ENCODE measurements at regions not wholly inside any gene's neighbourhood (a gene's known extent, or its start where the extent isn't known, plus 50 kb on each side); places are given as distances from the start of the nearest gene placed in this dataset.
"Not testable (repeated sequence)": the region's sequence is repeated elsewhere in the genome, so short reads cannot be mapped to it uniquely, and the experiment has no call there.

DNA sequence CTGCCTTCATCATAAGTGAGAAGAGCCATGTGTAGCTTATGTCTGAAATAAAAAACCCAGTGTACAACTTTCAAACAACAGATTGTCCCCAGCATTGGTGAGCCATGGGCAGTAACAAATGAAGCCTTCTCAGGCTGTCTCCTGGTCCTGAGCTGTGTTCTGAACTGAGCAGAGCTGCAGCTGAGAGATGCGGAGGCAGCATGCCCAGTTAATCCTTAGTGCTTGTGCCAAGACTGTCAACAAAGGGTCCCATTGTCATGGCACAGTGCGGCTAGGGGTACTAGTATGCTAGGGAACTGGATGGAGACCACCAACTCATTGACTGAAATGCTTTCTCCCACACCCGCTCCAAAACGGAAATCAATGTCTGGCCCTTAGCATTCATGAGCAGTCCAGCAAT lies 154.3 kb downstream of the RMST start:
- no peak for DNase-seq (ENCODE audit: low read depth)

DNA sequence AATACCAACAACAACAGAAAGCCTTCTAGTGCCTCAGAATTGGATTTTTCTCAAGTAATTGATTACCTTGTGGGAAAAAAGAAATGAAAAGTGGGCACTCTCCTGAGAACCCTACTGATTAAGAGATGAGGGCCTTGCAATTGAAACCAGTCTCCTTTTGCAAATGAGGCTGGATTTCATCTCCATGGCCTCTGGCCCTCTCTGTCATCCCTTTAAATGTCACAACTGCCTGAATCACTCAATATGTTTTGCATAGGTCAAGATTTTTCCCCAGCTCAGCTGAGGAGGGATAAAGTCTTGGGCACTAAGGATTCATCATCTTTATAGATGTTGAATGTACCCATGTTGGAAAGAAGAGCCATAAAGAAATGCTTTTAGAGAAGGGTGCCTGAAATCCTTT lies 166.4 kb downstream of the RMST start:
- DNase-seq (ENCODE audit: low read depth) = no peak

DNA sequence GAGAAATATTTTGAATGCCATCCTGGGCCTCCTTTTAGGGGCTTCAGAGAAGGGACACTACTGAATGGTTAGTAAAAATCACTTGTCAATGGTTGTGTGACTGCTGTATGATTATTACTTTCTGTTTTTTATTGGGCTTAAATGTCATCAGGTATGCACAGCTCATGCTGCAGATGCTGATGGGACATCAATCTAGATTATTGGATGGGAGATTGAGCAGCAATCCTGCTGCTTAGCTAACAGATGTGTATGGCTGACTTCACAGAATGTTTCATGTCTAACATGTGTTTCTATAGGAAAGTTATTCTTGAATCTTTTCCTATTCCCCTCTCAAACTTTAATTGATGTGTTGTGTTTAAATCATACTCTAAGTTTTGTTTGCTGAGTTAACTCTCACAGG lies 166.8 kb downstream of the RMST start:
- no peak for DNase-seq (ENCODE audit: low read depth)

DNA sequence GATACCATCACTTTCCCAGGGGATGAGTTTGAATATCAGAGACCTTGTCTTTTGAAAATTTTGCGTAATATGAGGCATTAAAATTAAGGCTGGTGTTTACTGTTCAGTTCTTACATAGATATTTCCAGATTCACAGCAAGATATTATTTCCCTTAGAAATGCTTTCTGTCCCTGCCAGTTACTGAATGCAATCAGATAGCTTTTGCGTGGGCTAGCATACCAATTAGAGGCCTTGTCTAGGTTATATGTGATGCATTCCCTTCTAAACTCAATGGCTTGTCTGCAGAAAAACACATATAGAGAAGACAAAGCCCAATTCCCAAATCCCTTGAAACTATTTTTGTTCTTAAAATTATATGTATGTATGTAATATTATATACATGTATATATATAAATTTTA lies 167.8 kb downstream of the RMST start:
- no peak for DNase-seq (ENCODE audit: low read depth)

DNA sequence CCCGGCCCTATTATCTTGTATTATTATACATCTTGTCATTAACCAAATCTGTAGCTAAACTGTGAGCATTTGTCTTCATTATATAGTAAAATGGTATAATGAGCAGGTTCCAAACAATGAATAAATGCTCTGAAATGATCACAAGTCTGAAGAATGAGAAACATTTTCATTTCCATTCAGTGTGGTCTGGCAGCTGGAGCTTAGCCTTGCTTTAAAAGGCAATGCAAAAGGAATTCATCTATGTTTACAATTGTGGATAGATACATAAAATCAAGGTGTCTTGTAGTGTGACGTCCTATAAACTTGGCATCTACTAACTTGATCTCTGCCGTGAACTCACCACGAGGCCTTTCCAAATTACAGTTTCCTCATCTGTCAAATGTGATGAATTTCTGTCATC lies 168.3 kb downstream of the RMST start:
- no peak for DNase-seq (ENCODE audit: low read depth)

DNA sequence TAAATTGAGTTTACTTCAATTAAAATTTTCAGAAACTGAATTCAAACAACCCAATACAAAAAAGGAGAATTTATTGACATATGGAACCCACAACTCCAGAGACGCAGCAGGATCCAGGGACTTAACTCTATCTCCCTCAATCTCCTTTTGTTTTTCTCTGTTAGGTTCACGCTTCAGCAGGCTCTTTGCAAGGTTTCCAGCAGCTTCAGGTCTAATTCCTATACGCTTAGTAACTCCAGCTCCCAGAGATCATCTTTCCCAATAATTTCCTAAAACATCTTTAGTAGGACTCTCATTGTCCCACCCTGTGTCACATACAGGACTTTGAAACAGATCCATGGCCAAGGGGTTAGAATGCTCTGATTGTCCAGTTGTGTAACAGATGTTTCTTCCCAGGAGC lies 175.2 kb downstream of the RMST start:
- no peak for DNase-seq (ENCODE audit: low read depth)

DNA sequence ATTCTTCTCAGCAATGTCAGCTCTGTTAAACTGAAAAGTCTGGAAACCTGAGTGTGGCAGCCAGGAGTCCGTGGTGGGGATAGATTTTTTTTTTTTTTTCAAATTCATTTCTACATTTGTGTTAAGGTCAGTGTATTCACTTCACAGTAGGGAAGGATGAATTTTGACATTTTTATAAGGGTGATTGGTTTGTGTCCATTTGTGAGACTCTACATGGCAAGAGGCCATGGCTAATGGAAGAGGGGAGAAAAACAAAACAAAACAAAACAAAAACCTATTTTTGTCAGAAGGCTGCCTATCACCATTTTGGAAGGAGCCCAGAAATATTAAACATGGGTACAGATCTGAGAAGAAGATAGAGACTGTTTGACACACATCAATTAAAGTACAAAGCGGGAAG lies 176.1 kb downstream of the RMST start:
- no peak for DNase-seq (ENCODE audit: low read depth)

DNA sequence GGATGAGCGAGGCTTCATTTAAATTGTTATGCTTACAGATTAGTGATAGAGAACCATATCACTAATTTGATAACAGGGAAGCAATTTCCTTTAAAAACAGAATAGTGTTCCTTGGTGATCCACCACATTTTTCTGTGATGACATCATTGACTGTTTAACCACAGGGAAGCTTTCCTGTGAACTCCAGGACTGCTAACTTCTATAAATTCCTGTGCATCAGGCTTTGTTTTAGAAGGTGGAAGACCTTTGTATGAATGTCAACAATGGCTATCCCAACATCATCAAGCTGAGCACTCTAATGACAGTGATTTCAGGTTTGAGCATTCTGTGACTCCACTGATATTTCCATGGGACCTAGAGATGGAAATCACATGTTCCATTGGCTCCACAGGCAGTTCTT lies 177.1 kb downstream of the RMST start:
- DNase-seq (ENCODE audit: low read depth) = no peak

DNA sequence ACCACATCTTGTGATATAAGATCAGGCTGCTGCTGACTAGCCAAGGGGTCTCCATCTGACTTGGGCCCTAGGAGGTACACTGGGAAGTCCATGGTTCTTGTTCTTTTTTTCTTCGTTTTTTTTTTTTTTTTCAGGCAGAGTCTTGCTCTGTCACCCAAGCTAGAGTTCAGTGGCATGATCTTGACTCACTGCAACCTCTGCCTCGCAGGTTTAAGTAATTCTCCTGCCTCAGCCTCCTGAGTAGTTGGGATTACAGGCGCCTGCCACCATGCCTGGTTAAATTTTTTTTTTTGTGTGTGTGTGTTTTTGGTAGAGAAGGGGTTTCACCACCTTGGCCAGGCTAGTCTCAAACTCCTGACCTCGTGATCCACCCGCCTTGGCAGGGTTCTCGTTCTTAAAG lies 178.2 kb downstream of the RMST start:
- DNase-seq (ENCODE audit: low read depth) = no peak

DNA sequence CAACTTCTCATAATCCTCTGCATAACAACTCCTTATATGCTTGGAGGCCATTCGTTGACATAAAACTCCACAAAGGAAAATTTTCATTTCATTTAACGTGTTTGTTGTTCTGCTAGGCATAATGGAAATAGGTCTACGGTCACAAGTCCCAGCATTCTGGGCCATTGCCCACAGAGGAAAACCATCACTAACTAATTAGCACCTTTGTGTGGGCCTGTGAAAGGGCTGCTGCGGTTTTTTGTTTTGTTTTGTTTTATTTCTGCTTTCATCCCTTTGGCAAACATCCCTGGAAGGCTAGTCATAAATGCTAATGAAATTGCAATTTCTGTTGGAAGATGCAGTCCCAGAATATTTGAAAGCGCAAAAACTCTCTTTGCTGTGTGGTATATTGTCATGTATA lies 180.3 kb downstream of the RMST start:
- DNase-seq (ENCODE audit: low read depth) = no peak

DNA sequence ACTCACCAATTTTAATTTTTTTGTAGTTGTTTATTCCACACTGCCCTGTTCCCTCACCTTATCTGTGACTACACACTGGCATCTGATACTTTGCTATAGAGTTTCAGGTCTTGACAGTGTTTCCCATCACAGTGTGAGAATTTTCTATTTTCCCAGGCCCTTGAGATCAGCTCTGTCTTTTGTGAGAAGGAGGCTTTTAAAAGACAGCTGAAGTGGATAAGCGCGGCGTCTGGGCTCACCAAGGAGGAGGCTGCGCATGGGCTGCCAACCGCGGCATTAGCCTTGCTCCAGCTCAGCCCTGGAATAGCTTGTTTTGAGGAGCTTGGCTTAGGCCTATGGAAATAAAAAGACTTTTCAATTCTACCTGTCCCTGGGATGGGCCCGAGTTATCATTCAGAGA lies 181.3 kb downstream of the RMST start:
- DNase-seq (ENCODE audit: low read depth) = no peak

DNA sequence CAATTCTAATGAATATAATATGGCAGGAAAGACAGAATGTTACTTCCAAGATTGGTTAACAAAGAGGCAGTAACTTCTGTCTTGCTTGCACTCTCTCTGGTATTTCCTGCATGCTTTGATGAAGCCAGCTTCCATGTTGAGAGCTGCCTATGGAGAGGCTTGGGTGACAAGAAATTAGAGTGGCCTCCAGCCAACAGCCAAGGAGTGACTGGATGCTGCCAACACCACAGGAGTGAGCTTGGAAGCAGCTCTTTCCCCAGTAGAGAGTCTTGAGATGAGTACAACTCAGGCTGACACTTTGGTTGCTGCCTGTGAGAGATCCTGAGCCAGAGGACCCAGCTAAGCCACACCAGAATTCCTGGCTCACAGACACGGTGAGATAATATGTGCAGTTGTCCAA lies 183.1 kb downstream of the RMST start:
- no peak for DNase-seq (ENCODE audit: low read depth)

DNA sequence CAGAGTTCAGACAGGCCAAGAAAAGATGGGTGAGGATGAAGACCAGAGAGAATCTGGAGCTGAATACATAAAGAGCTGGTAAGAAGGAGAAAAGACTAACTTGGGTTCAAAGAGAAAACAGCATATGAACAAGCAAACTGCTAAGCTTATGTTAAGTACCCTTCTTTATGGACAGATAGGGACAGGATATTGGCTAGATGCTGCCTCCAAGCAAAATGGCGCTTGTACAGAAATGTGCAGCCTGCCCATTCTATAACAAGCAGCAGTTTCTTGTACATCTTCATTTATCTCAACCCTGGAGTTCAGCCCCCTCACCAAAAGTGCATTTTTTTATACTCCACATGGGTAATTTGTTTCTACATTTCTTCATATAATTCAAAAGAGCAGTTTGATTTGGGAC lies 184.5 kb downstream of the RMST start:
- no peak for DNase-seq (ENCODE audit: low read depth)

DNA sequence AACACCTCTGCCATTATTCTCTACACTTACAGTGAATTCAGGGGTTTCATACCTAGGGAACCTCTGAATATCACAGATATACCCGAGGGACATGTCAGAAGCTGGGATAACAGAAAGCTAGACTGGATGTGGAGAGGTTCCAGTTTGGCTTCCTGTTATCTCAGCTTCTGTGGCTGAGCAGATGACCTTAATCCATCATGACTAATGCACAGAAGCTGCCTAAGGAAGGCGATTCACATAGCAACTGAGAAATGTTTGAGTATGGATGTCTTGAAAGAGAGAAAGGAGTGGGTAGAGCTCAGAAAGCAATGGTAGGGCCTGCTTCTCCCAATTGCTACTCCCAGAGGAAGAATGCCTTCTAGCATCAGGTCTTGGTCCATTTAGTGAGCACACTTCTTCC lies 187.6 kb downstream of the RMST start:
- peak; percentile 53 for DNase-seq (ENCODE audit: low read depth)

DNA sequence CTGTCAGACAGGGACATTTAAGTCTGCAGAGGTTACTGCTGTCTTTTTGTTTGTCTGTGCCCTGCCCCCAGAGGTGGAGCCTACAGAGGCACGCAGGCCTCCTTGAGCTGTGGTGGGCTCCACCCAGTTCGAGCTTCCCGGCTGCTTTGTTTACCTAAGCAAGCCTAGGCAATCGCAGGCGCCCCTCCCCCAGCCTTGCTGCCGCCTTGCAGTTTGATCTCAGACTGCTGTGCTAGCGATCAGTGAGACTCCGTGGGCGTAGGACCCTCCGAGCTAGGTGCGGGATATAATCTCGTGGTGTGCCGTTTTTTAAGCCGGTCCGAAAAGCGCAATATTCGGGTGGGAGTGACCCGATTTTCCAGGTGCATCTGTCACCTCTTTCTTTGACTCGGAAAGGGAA lies 193.9 kb downstream of the RMST start:
- DNase-seq (ENCODE audit: low read depth) = not testable (repeated sequence)

DNA sequence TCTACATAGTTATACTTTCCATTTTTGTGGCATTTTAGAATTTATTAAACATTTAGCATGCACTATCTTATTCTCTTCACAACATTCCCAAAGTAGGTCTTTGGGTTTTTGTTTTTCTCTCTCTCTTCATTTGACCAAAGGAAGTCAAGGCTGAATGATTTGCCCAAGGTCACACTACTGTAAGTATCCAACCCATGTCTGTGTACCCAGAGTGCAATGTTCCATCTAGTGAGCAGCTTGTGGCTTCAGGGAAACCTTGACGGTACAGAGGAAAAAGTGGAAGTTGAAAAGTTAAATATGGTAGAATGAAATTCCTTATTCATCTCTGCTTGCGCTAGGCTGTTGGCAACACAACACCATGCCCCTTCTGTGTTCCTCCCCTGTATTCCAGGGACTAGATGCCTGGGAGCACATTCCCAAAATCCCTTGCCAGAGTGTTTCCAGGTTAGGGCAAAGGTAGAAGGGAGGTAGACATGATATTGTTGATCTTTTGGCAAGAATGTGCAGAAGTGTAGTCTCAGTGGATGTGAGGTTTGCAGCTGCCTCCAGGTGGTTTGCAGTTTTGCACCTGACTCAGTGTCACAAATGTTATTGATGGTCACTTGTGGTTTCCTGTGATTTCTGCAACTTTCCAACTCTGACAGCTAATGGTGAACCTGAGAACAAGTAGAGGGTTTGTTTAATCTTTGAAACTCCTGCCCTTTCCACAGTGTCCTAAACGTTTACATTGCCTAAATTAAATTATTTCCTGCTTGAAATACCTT lies 196.7 kb downstream of the RMST start:
- no peak for DNase-seq (ENCODE audit: low read depth)

DNA sequence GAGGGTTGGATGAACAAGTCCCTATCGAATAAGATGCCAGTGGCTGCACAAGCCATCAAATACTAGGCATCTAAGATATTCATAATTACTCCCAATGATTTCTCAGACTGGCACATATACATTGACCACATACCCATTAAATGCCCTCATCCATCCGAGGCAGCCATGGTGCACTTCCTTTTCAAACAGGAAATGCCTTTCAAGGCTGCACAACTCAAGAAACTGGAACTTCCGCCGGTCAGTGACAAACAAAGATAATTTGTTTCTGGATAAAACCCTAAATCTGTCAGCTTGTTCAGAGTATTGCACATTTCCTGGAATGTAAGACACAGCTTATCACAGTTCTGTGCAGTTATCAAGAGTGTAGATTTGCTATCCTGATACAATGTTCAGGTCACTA lies 203.7 kb downstream of the RMST start:
- DNase-seq (ENCODE audit: low read depth) = no peak

DNA sequence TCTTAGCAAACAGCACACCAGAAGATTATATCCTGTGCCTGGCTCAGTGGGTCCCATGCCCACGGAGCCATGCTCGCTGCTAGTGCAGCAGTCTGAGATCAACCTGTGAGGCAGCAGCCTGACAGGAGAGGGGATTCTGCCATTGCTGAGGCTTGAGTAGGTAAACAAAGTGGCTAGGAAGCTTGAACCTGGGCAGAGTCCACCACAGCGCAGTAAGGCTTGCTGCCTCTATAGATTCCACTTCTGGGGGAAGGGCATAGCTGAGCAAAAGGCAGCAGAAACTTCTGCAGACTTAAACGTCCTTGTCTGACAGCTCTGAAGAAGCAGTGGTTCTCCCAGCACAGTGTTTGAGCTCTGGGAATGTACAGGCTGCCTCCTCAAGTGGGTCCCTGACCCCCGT lies 210.3 kb downstream of the RMST start:
- no peak for DNase-seq (ENCODE audit: low read depth)

DNA sequence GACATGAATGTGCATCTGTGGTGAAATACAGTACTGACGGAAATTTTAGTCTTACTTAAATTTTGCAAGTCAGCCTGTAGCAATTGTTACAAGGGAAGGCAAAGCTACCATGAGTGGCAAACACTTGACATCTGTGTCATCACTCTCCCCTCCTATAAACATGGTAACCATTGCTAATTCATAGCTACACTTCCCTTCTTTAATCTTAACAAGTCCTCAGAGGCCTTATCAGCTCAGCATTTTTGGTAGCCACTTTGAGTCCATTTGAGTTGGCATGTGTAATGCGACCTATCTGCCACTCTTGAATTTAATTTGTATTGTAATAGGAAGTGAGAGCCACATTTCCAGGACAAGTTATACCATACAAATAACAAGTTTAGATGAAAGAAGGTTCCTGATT lies 218.1 kb downstream of the RMST start:
- DNase-seq (ENCODE audit: low read depth) = no peak

DNA sequence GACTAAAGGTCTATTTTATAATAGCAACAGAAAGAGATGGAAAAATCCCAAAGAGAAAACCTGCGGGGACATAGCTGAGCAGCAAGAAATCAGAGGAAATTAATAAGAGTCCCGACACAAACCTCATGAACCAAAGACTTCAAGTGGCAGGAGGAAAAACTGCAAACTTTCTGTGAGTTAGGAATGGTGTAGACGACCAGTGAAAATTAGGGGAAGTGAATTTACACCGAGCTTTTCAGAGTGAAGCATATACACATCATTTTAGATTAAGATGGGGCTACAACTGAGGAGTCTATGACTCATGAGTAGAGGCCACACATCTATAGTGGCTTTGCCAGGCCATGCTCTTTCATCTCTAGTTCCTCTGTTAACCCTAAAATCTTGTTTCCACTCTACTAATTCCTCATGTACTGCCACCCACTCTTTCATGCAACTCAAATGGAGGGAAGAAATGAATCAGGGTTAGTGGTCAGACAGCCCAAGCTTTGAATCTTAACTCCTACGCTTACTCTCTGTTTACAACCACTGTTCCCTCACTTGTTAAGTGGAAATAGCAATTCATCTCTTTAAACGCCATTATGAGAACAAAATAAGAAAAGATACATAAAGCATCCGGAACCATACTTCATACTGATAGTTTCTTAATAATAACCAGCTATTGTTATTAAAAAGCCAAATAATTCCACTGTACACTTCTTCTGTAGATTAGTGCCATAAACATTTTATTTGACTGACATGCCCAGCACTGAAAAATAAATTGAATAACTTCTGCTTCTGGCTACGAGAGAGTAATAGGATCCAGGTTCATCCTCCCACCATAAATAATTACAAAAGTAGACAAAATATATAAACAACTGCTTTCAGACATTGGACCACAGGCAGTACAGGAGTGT lies 219.3 kb downstream of the RMST start:
- no peak for DNase-seq (ENCODE audit: low read depth)

DNA sequence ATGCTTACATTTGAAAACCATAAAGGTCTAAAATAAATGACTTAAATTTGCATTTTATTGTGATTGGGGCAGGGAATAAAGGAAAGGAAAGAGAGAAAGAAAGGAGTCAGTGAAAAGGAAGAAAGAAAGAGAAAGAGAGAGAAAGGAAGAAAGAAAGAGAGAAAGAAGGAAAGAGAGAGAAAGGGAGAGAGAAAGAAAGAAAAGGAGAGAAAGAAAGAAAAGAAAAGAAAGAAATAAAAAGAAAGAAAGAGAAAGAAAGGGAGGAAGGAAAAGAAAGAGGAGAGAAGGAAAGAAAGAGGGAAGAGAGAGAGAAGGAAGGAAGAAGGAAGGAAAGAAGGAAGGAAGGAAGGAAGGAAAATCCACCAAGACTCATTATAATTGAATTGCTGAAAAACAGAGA lies 222.8 kb downstream of the RMST start:
- DNase-seq (ENCODE audit: low read depth) = no peak

DNA sequence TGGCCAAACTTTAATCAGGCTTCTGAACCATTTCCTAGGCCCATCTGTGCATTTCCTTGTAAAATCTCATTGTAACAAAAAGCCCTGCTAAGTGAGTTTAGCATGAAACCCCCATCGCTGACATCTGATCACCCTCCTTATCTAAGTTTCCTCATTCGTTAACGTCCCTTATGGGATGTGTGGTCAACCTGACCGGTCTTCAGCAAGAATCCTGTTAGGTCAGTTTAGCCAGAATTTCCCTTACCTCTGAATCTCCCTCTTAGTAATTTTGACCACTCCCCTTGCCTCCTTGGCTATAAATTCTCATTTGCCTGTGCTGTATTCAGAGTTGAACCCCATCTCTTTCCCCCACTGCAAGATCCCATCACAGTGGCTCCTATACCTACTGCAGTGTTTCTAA lies 239.3 kb downstream of the RMST start:
- no peak for DNase-seq (ENCODE audit: low read depth)

DNA sequence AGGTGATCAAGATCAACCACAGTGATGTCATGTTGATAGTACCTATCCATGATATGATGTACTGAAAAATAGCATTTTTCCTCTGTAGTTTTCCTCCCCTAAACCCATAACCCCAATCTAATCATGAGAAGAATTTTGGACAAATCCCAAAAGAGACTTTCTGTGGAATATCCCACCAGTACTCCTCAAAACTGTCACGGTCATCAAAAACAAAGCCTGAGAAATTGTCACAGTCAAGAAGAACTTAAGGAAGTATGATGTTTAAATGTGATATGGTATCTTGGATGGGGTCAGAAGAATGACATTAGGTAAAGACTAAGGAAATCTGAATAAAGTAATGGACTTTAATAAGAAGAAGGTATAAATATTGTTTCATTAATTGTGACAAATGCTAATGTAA lies 248.8 kb downstream of the RMST start:
- DNase-seq (ENCODE audit: low read depth) = no peak

DNA sequence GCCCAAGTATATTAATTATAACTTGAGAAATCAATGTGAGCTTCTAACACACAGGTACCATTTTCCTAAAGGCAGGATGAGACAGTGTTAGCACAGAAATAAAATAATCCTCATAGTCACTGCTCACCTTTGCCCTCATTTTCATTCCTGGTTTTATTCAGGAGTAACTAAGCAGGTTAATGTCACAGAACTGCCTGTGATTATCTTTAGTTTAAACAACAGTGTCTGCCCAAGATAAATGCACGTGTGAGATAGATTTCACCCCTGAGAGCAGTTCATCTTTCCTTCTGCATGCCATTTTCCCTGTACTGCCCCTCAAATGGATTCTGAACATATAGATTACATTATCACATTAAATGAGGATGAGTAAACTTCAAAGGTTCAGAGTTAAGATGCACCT lies 250.7 kb downstream of the RMST start:
- no peak for DNase-seq (ENCODE audit: low read depth)
